PC-9 (cell line): ENCODE measurements at regions not wholly inside any gene's neighbourhood (a gene's known extent, or its start where the extent isn't known, plus 50 kb on each side); places are given as distances from the start of the nearest gene placed in this dataset.

Source experiments
- CTCF ChIP-seq: fragments of 200-600 bp; sonication (generic); conservative IDR thresholded peaks from 2 replicates; pipeline ENCODE4 v1.6.1; 2017; ENCODE audit warnings: mixed run types, antibody characterized with exemption, mild to moderate bottlenecking, moderate library complexity
- EZH2 ChIP-seq: fragments of 200-600 bp; sonication (generic); IDR thresholded peaks from 2 replicates; pipeline ENCODE4 v1.8.0; 2017; ENCODE audit warnings: antibody characterized with exemption, low read depth

GRCh38 chr2:239568601-239569000 is 167.8 kb upstream of the HDAC4 start:
- no peak for TF ChIP-seq CTCF
- TF ChIP-seq EZH2: no peak
